ENCODE measurements at regions not wholly inside any gene's neighbourhood (a gene's known extent, or its start where the extent isn't known, plus 50 kb on each side); places are given as distances from the start of the nearest gene placed in this dataset.

- TF ChIP-seq SP140L (CRISPR knock-in tag; IDR thresholded peaks at IDR 0.05; ENCODE audit: borderline replicate concordance) (no peak), ZNF577 (CRISPR knock-in tag; IDR thresholded peaks at IDR 0.05; ENCODE audit: borderline replicate concordance, low read depth) (no peak), ZNF253 (CRISPR knock-in tag; IDR thresholded peaks at IDR 0.05; ENCODE audit: borderline replicate concordance) (no peak), SMAD9 (CRISPR knock-in tag; IDR thresholded peaks at IDR 0.05) (no peak), RFXAP (CRISPR knock-in tag; IDR thresholded peaks at IDR 0.05; ENCODE audit: borderline replicate concordance) (no peak), CEBPZ (IDR thresholded peaks at IDR 0.05; ENCODE audit: low read length) (no peak)
Observed at GRCh38 chr1:22374001-22374400, 77.7 kb upstream of the ZBTB40 start (continued).

- no TSS peak for BruUV-seq (replicated peaks)
- Histone ChIP-seq H3K79me2 (ENCODE audit: insufficient read depth, low read length) (no peaks in the 10 kb centered on the region), H3K36me3 (replicated peaks in 1 of 2; ENCODE audit: control insufficient read depth in 1 of 2, insufficient read depth in 2 of 2, low read length in 2 of 2) (no peaks in the 10 kb centered on the region), H3K4me1 (ENCODE audit: insufficient read depth, low read length) (peaks cover 11% of the 10 kb centered on the region; the same call in 1 of the 2 replicates), H3K27me3 (ENCODE audit: control insufficient read depth in 1 of 2, insufficient read depth in 2 of 2, low read length in 2 of 2) (peaks cover 6 to 40% of the 10 kb centered on the region in 2 experiments; a peak in 3 of 5 replicates), H3K4me2 (ENCODE audit: low read depth, low read length) (no peak overlapping the region), H3K27ac (ENCODE audit: extremely low read length, insufficient read depth, low read length) (no peak overlapping the region), H4K20me1 (ENCODE audit: insufficient read depth, low read length) (0 out of 2 replicates have a peak, but pooled peaks cover 3% of the 10 kb centered on the region), H3K9me3 (ENCODE audit: low read length) (peaks cover 7% of the 10 kb centered on the region; the same call in 1 of the 2 replicates), H3K4me3 (replicated peaks in 1 of 3; ENCODE audit: insufficient read depth in 1 of 3, low read depth in 2 of 3, low read length in 3 of 3) (no peak overlapping the region), H2AFZ (ENCODE audit: low read length) (no peak overlapping the region), H3K9ac (ENCODE audit: insufficient read depth, low read depth, low read length) (no peak overlapping the region)
- 66% methylated on average over 4 of the region's 9 CpGs for WGBS (ENCODE audit: low lambda C conversion rate)
- ChIA-PET POLR2A (no interaction called here), CTCF (ENCODE audit: low intra/inter-chr PET ratio, low total read pairs) (no interaction called here)
- intact Hi-C loops (cut with micrococcal nuclease; ENCODE audit: unreplicated experiment) (no loop called here), in situ Hi-C loops (cut with HindIII; ENCODE audit: extremely low pct_ligation_motif_present, low pct_unique_long_range_greater_than_20kb) (no loop called here)
- ATAC-seq (no peak), DNase-seq (ENCODE audit: low spot score) (no peak), FAIRE-seq (no peak)
- TF ChIP-seq TFDP2 (CRISPR knock-in tag; IDR thresholded peaks at IDR 0.05) (no peak), HOXA9 (CRISPR knock-in tag; IDR thresholded peaks at IDR 0.05; ENCODE audit: borderline replicate concordance) (no peak), ZNF883 (CRISPR knock-in tag; IDR thresholded peaks at IDR 0.05; ENCODE audit: not compliant biosample characterization) (no peak), SNAPC4 (CRISPR knock-in tag; IDR thresholded peaks at IDR 0.05) (no peak), SOX13 (IDR thresholded peaks at IDR 0.05) (no peak), SOX13 (CRISPR knock-in tag; conservative IDR thresholded peaks at IDR 0.05 in 1 of 2, IDR thresholded peaks at IDR 0.05 in 1 of 2) (no peak), ZNF510 (CRISPR knock-in tag; IDR thresholded peaks at IDR 0.05; ENCODE audit: low read depth) (no peak), NPAS2 (CRISPR knock-in tag; IDR thresholded peaks at IDR 0.05; ENCODE audit: borderline replicate concordance) (no peak), NCOA2 (CRISPR knock-in tag; IDR thresholded peaks at IDR 0.05) (no peak)
Observed at GRCh38 chr1:22375601-22376000, 76.0 kb upstream of the ZBTB40 start.

Measured in HepG2 (cell line).